ENCODE measurements at regions not wholly inside any gene's neighbourhood (a gene's known extent, or its start where the extent isn't known, plus 50 kb on each side); places are given as distances from the start of the nearest gene placed in this dataset.

DNA sequence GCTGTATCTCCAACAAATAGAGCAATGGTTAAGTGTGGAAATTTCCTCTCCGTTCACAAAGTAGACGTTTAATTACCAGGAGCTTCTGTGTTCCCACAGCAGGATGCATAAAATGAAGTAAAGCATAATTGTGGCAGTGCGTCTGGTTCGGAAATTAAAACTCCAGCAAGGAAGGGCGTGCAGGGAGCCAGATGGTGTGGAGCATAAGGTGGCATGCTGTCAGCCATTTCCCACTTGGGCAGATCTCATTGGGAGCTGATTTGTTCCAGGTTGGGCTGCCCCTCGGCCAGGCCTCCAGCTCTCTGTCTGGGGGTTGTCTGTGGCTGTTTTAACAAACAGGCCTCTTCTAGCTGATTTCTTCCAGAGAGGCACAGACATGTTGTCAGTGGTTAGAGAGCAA lies 182.1 kb upstream of the CLNK start:
- TF ChIP-seq CTCF (IDR thresholded peaks at IDR 0.05) (no peak), POLR2A (IDR thresholded peaks at IDR 0.05) (no peak)

Data from body of pancreas (tissue), 4 donors.